WTC11 (cell line): ENCODE measurements at regions not wholly inside any gene's neighbourhood (a gene's known extent, or its start where the extent isn't known, plus 50 kb on each side); places are given as distances from the start of the nearest gene placed in this dataset.
"Not testable (repeated sequence)": the region's sequence is repeated elsewhere in the genome, so short reads cannot be mapped to it uniquely, and the experiment has no call there.

Experiments
- ATAC-seq: fragments of 200-7000 bp; cut with Tn5 transposase; 2 replicates; pipeline ENCODE4 v1.10.0; 2021; ENCODE audit warnings: mild to moderate bottlenecking, moderate library complexity
- CTCF ChIA-PET: fragments of 300-600 bp; sonication (Branson Sonifier 250); formaldehyde crosslinking; loops from one replicate; lab custom pipeline; 2021; ENCODE audit warnings: antibody characterized with exemption; lab: Charles Lee
- POLR2A ChIA-PET: fragments of 350-600 bp; sonication (Branson Sonifier 250); formaldehyde crosslinking; loops from one replicate; lab custom pipeline; 2021; ENCODE audit warnings: antibody characterized with exemption; lab: Charles Lee
- DNase-seq: peaks from one replicate; pipeline ENCODE4 v3.0.0; 2021; ENCODE audit warnings: low spot score
- H3K27ac Mint-ChIP-seq: 2 replicates; pipeline ENCODE4 v1.8.0; 2021; ENCODE audit warnings: mixed read lengths
- H3K27me3 Mint-ChIP-seq: 2 replicates; pipeline ENCODE4 v1.8.0; 2021; ENCODE audit warnings: low read depth, mild to moderate bottlenecking, moderate library complexity, mixed read lengths
- H3K36me3 Mint-ChIP-seq: 2 replicates; pipeline ENCODE4 v1.8.0; 2021; ENCODE audit warnings: mixed read lengths
- H3K4me1 Mint-ChIP-seq: 2 replicates; pipeline ENCODE4 v1.8.0; 2022; ENCODE audit warnings: mixed read lengths
- H3K4me3 Mint-ChIP-seq: 2 replicates; pipeline ENCODE4 v1.8.0; 2021; ENCODE audit warnings: mild to moderate bottlenecking, moderate library complexity, mixed read lengths
- H3K9me3 Mint-ChIP-seq: 2 replicates; pipeline ENCODE4 v1.8.0; 2021; ENCODE audit warnings: mixed read lengths
- AFF4 ChIP-seq: sonication (generic); formaldehyde crosslinking; IDR thresholded peaks from 2 replicates; pipeline ENCODE4 v1.8.1; 2023; ENCODE audit warnings: mild to moderate bottlenecking, missing genetic modification reagents, borderline replicate concordance
- AR ChIP-seq: fragments of 250-450 bp; sonication (Bioruptor Pico); IDR thresholded peaks from 2 replicates; pipeline ENCODE4 v1.9.0; 2021; ENCODE audit warnings: mild to moderate bottlenecking
- CREB1 ChIP-seq: sonication (generic); formaldehyde crosslinking; IDR thresholded peaks from 2 replicates; pipeline ENCODE4 v1.8.0; 2023; ENCODE audit warnings: mild to moderate bottlenecking, missing genetic modification reagents
- E2F4 ChIP-seq: sonication (generic); formaldehyde crosslinking; IDR thresholded peaks from 2 replicates; pipeline ENCODE4 v1.8.1; 2022; ENCODE audit warnings: low read depth, mild to moderate bottlenecking, moderate library complexity, missing genetic modification reagents, borderline replicate concordance
- E2F5 ChIP-seq: sonication (generic); formaldehyde crosslinking; IDR thresholded peaks from 2 replicates; pipeline ENCODE4 v1.8.1; 2022; ENCODE audit warnings: mild to moderate bottlenecking, moderate library complexity, missing genetic modification reagents
- ELF4 ChIP-seq: sonication (generic); formaldehyde crosslinking; IDR thresholded peaks from 2 replicates; pipeline ENCODE4 v1.8.1; 2022; ENCODE audit warnings: low read depth, mild to moderate bottlenecking, moderate library complexity, missing genetic modification reagents
- GABPB1 ChIP-seq: sonication (generic); formaldehyde crosslinking; IDR thresholded peaks from 2 replicates; pipeline ENCODE4 v1.8.1; 2023; ENCODE audit warnings: mild to moderate bottlenecking, missing genetic modification reagents
- MAX ChIP-seq: sonication (generic); formaldehyde crosslinking; IDR thresholded peaks from 2 replicates; pipeline ENCODE4 v1.8.0; 2022; ENCODE audit warnings: mild to moderate bottlenecking, missing genetic modification reagents
- NFATC4 ChIP-seq: fragments of 250-450 bp; sonication (Bioruptor Pico); IDR thresholded peaks from 2 replicates; pipeline ENCODE4 v1.9.0; 2021; ENCODE audit warnings: mild to moderate bottlenecking
- SMAD3 ChIP-seq: sonication (generic); formaldehyde crosslinking; IDR thresholded peaks from 2 replicates; pipeline ENCODE4 v1.8.0; 2022; ENCODE audit warnings: missing genetic modification reagents, mild to moderate bottlenecking, borderline replicate concordance
- SMAD4 ChIP-seq: sonication (generic); formaldehyde crosslinking; IDR thresholded peaks from 2 replicates; pipeline ENCODE4 v1.8.0; 2022; ENCODE audit warnings: mild to moderate bottlenecking, missing genetic modification reagents
- ZNF232 ChIP-seq: sonication (generic); formaldehyde crosslinking; IDR thresholded peaks from 2 replicates; pipeline ENCODE4 v1.8.0; 2022; ENCODE audit warnings: mild to moderate bottlenecking, missing genetic modification reagents
- ZNF263 ChIP-seq: sonication (generic); formaldehyde crosslinking; IDR thresholded peaks from 2 replicates; pipeline ENCODE4 v1.8.1; 2022; ENCODE audit warnings: low read depth, mild to moderate bottlenecking, moderate library complexity, missing genetic modification reagents
- ZNF317 ChIP-seq: sonication (generic); formaldehyde crosslinking; IDR thresholded peaks from 2 replicates; pipeline ENCODE4 v1.8.1; 2023; ENCODE audit warnings: low read depth, mild to moderate bottlenecking, moderate library complexity, missing genetic modification reagents, borderline replicate concordance
- TF ChIP-seq, protein P1 (sequence below): sonication (generic); formaldehyde crosslinking; IDR thresholded peaks from 2 replicates; pipeline ENCODE4 v1.8.0; 2022; ENCODE audit warnings: mild to moderate bottlenecking, missing genetic modification reagents
- TF ChIP-seq, protein P2 (sequence below): sonication (generic); formaldehyde crosslinking; IDR thresholded peaks from 2 replicates; pipeline ENCODE4 v1.8.0; 2022; ENCODE audit warnings: mild to moderate bottlenecking, missing genetic modification reagents
- TF ChIP-seq, protein P3 (sequence below): sonication (generic); formaldehyde crosslinking; IDR thresholded peaks from 2 replicates; pipeline ENCODE4 v1.8.1; 2022; ENCODE audit warnings: low read depth, missing genetic modification reagents, borderline replicate concordance

DNA sequence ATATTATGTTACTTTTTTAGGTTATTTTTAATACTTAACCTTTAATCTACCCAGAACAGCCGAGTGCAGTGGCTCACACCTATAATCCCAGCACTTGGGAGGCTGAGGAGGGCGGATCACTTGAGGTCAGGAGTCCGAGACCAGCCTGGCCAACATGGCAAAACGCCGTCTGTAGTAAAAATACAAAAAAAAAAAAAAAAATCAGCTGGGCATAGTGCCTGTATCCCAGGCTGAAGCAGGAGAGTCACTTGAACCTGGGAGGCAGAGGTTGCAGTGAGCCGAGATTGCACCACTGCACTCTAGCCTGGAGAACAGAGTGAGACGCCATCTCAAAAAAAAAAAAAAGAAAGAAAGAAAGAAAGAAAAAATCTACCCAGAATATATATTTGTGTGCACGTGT lies 939.8 kb downstream of the TYW1 start:
- H3K27me3 Mint-ChIP-seq, ATAC-seq, H3K27ac Mint-ChIP-seq, H3K36me3 Mint-ChIP-seq, POLR2A ChIA-PET, H3K9me3 Mint-ChIP-seq, H3K4me3 Mint-ChIP-seq, DNase-seq, H3K4me1 Mint-ChIP-seq: not testable (repeated sequence)
- CTCF ChIA-PET: interaction anchor here (1.2 kb wide), 1 partner anchor 127 kb away, joined by 3 read pairs; no protein-coding TSS in a partner anchor

- TF ChIP-seq ELF4 (CRISPR knock-in tag): no peak
- TF ChIP-seq E2F4: no peak
- TF ChIP-seq SMAD4 (CRISPR knock-in tag): no peak
- TF ChIP-seq SMAD3 (CRISPR knock-in tag): no peak
- no peak for TF ChIP-seq GABPB1
- no peak for TF ChIP-seq AFF4
- TF ChIP-seq E2F5 (CRISPR knock-in tag): no peak
- no peak for TF ChIP-seq MAX (CRISPR knock-in tag)
- no peak for TF ChIP-seq ZNF263 (CRISPR knock-in tag)
- no peak for TF ChIP-seq ZNF232 (CRISPR knock-in tag)
- no peak for TF ChIP-seq AR (CRISPR knock-in tag)
- TF ChIP-seq, all 79 proteins: peak for 0
- POLR2A ChIA-PET: no interaction called here
- DNase-seq (no peak), ATAC-seq (no peak)
- H3K36me3 Mint-ChIP-seq: no peaks in the 10 kb centered on the region
- H3K9me3 Mint-ChIP-seq: peaks cover 6% of the 10 kb centered on the region; the same call in 1 of the 2 replicates
- H3K27me3 Mint-ChIP-seq: no peaks in the 10 kb centered on the region
- H3K4me3 Mint-ChIP-seq: no peak overlapping the region
- no peaks in the 10 kb centered on the region for H3K4me1 Mint-ChIP-seq
- CTCF ChIA-PET: no interaction called here
- no peak overlapping the region for H3K27ac Mint-ChIP-seq
These were observed 943.8 kb downstream of the TYW1 start for GRCh38 chr7:67940400-67940799.

DNA sequence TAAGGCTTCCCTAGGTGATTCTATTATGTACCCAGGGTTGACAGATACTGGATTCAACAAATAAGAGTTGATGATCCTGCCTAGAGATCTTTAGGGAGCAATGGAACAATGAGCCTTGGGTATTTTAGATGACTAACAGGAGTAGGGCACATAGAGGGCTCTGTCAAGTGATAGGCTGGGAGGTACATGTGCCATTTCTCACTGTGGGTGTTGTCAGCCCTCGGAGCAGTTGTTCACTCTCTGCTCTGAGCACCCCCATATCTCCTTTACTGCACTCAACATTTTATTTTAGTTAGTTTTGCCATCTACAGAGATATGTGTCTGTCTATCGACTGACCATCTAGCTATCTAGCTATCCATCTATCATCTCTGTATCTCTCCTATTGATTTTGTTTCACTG lies 950.6 kb downstream of the TYW1 start:
- ChIA-PET CTCF (no interaction called here), POLR2A (no interaction called here)
- Mint-ChIP-seq H3K27me3 (no peaks in the 10 kb centered on the region), H3K4me1 (peaks cover 11% of the 10 kb centered on the region), H3K4me3 (no peak overlapping the region), H3K9me3 (peaks cover 3% of the 10 kb centered on the region; the same call in 1 of the 2 replicates), H3K36me3 (no peaks in the 10 kb centered on the region), H3K27ac (no peak overlapping the region)
- ATAC-seq: no peak
- DNase-seq: no peak
- TF ChIP-seq, protein P1, sequence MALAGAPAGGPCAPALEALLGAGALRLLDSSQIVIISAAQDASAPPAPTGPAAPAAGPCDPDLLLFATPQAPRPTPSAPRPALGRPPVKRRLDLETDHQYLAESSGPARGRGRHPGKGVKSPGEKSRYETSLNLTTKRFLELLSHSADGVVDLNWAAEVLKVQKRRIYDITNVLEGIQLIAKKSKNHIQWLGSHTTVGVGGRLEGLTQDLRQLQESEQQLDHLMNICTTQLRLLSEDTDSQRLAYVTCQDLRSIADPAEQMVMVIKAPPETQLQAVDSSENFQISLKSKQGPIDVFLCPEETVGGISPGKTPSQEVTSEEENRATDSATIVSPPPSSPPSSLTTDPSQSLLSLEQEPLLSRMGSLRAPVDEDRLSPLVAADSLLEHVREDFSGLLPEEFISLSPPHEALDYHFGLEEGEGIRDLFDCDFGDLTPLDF (CRISPR knock-in tag): no peak
- TF ChIP-seq ZNF317 (CRISPR knock-in tag): no peak
- TF ChIP-seq, protein P2, sequence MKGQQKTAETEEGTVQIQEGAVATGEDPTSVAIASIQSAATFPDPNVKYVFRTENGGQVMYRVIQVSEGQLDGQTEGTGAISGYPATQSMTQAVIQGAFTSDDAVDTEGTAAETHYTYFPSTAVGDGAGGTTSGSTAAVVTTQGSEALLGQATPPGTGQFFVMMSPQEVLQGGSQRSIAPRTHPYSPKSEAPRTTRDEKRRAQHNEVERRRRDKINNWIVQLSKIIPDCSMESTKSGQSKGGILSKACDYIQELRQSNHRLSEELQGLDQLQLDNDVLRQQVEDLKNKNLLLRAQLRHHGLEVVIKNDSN: no peak
- no peak for TF ChIP-seq CREB1 (CRISPR knock-in tag)
- no peak for TF ChIP-seq NFATC4 (CRISPR knock-in tag)
- TF ChIP-seq, protein P3, sequence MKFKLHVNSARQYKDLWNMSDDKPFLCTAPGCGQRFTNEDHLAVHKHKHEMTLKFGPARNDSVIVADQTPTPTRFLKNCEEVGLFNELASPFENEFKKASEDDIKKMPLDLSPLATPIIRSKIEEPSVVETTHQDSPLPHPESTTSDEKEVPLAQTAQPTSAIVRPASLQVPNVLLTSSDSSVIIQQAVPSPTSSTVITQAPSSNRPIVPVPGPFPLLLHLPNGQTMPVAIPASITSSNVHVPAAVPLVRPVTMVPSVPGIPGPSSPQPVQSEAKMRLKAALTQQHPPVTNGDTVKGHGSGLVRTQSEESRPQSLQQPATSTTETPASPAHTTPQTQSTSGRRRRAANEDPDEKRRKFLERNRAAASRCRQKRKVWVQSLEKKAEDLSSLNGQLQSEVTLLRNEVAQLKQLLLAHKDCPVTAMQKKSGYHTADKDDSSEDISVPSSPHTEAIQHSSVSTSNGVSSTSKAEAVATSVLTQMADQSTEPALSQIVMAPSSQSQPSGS: no peak
- TF ChIP-seq E2F5 (CRISPR knock-in tag): no peak
